Activated T-helper 1 cell treated with Interleukin-2 at 50 U/mL for 16 hours (primary cell): ENCODE measurements at regions not wholly inside any gene's neighbourhood (a gene's known extent, or its start where the extent isn't known, plus 50 kb on each side); places are given as distances from the start of the nearest gene placed in this dataset.

Source experiments
- DNase-seq: peaks from one replicate; pipeline ENCODE4 v3.0.0-alpha.2; 2020; ENCODE audit warnings: low read depth

DNA sequence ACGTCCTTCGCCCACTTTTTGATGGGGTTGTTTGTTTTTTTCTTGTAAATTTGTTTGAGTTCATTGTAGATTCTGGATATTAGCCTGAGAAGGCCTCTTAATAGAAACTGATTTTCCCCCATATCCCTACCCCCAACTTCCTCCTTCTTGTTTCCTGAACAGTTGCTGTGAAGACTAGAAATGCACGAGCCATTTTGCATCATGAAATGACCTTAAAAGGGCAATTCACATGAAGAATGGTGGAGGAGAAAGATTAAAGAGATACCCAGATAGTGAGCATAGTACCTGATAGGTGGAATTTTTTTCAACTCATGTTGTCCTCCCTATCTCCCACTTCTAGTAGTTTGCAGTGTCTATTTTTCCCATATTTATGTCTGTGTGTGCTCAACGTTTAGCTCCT lies 55.2 kb upstream of the KCNH8 start:
- no peak for DNase-seq

GRCh38 chr3:19077388-19077787 lies 70.9 kb upstream of the KCNH8 start:
- no peak for DNase-seq

DNA sequence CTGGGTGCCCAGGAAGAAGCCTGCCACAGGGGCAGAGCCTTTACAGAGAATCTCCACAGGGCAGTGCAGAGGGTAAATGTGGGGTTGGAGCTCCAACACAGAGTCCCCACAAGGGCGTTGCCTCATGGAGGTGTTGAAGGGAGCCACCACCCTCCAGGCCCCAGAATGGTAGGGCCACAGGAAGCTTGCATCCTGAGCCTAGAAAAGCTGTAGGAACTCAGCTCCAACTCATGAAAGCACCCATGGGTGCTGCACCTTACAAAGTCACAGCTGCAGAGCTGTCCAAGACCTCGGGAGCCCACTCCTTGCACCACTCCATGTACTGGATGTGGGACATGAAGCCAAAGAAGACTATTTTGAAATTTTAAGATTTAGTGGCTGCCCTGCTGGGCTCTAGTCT lies 73.3 kb upstream of the KCNH8 start:
- no peak for DNase-seq

DNA sequence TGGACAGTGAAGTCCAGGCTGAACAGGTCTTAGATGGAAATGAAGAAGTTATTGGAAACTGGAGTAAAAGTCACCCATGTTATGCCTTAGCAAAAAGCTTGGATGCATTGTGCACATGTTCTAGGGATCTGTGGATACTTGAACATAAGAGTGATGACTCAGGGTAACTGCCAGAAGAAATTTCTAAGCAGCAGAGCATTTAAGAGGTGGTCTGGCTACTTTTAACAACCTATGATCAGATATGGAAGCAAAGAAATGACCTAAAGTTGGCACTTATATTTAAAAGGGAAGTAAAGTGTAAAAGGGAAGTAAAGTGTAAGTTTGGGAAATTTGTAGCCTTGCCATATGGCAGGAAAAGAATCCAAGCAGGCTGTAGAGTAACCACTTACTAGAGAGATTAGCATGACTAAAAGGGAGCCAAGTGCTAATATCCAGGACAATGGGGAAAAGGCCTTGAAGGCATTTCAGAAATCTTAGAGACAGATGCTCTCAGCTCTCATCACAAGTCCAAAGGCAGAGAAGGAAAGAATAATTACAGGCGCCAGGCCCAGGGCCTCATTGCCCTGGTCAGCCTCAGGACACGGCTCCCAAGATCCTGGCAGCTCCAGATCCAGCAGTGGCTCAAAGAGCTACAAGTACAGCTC lies 73.9 kb upstream of the KCNH8 start:
- DNase-seq = no peak

DNA sequence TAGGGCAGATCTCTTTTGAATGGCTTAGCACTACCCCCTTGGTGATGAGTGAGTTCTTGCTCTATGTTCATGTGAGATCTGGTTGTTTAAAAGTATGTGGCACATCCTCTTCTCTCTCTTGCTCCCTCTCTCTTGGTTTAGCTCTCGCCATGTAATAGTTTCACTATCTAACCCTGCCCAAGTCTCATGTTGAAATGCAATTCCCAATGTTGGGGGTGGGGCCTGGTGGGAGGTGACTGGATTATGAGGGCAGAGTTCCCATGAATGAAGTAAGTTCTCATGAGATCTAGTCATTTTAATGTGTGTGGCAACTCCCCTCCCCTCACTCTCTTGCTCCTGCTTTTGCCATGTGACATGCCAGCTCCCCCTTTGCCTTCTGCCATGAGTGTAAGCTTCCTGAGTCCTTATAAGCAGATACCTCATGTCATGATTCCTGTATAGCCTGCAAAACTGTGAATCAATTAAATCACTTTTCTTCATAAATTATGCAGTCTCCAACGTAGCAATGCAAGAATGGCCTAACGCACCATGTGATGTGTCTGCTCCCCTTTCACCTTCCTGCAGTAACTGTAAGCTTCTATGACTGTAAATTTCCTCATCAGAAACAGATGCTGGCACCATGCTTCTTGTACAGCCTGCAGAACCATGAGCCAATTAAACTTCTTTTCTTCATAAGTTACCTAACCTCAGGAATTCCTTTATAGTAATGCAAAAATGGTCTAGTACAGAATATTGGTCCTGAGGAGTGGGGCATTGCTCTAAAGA lies 74.8 kb upstream of the KCNH8 start:
- no peak for DNase-seq

DNA sequence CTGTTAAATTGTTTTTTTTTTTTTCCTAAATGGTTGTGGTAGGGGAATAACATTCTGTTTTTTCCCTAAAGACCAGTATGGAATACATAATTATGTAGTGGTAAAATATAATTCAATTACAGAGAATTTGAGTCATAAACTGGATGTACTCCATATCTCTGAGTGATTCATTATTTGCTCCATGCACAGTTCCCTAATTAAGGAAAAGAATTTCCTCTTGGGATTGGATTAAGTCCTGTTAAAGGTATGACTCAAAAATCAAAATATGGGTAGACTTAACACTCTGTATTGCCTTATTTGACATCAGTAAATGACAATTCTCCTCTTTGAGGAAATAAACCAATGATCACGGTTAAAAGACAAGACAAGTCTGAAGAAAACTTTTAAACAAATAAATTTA lies 78.0 kb upstream of the KCNH8 start:
- no peak for DNase-seq

- no peak for DNase-seq
Observed at GRCh38 chr3:19065027-19065426, 83.3 kb upstream of the KCNH8 start.

- DNase-seq = no peak
Observed at GRCh38 chr3:19063936-19064335, 84.4 kb upstream of the KCNH8 start.

DNA sequence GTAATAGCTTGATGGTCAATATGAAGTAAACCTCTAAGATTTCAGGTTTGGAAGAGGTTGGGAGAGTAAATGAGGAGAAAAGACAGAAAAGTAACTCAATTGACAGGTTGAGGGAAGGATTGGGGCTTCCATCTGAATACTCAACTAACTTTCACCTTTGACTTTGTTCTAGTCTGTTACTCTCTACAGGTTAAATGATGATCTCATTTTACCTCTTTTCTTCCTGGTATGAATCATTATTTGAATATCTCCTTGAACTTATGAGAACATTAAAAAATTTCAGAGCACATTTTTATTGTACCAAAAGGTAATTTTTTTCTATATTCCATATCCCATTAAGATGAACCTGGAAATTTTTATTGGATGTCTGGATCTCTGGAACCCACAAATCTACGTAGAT lies 87.9 kb upstream of the KCNH8 start:
- DNase-seq = no peak

- DNase-seq = no peak
Observed at GRCh38 chr3:19052874-19053273, 95.4 kb upstream of the KCNH8 start.

GRCh38 chr3:19046440-19046839 lies 101.9 kb upstream of the KCNH8 start:
- DNase-seq = no peak

DNA sequence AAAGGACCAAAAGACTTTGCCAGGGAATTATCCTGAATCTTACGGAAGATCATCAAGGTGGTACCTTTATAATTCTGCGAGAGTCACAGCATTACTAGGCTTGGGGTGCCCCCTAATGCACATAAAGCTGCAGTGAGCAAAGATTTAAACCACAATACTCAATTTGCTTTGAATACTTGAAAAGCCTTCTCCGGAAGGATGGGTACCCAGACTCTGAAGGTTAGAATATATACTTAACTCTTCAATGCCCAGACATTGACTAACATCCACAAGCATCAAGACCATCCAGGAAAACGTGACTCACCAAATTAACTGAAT lies 117.8 kb upstream of the KCNH8 start:
- DNase-seq = no peak

DNA sequence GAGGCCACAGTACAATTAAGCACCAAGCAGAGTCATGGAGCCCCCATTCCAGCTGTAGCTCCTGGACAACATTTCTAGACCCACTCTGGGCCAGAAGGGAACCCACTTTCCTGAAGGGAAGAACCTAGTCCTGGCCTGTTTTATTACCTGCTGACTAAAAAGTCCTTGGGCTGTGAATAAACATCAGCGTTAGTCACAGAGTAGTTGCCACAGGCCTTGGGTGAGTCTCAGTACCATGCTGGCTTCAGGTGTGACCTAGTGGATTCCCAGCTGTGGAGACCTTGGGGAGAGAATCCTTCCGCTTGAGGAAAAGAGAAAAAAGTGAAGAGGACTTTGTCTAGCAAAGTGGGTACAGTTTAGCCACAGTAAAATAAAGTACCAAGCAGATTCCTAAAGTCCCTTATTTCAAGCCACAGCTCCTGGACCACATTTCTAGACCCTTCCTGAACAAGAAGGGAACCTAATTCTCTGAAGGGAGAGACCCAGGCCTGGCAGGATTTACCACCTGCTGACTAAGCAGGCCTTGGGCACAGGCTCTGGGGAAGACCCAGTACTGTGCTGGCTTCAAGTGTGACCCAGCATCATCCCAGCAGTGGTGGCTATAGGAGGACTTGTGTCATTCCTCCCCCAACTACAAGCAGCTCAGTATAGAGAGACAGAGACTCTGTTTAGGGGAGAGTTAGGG lies 118.3 kb upstream of the KCNH8 start:
- no peak for DNase-seq

DNA sequence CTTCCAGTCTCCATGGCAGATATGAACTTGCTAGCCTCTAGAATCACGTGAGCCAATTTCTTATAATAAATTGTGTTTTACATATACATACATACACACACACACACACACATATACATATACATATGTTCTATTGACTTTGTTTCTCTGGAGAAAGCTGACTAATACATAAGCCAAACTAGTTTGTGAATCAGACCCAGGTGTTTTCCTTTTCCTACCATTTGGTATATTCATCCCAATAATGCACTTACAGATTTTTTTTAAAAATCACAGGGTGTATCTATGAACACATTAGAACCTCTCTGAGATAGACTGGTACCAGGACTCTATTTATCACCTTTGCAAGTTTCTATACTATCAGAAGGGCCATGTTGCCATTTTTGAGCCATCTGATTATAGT lies 122.9 kb upstream of the KCNH8 start:
- DNase-seq = no peak

DNA sequence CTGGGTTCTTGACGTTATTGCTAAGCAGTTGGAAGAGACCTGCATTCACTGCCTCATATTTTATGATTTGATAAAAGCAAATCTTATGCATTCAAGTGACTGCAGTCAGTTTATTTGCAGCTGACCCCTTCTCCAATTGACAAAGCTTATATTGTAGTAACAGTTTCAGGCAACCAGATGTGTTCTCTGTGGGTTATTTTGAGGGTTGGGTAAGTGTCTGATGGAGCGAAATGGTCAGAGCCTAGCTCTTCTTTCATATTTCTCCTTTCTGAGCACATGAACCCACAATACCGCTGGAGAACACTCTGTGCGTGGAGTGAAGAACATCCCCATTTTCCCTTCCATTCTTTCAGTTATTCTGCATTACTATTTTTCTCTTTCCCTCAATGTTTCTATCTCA lies 125.8 kb upstream of the KCNH8 start:
- DNase-seq = no peak

- DNase-seq = no peak
Observed at GRCh38 chr3:19016851-19017250, 131.5 kb upstream of the KCNH8 start.

DNA sequence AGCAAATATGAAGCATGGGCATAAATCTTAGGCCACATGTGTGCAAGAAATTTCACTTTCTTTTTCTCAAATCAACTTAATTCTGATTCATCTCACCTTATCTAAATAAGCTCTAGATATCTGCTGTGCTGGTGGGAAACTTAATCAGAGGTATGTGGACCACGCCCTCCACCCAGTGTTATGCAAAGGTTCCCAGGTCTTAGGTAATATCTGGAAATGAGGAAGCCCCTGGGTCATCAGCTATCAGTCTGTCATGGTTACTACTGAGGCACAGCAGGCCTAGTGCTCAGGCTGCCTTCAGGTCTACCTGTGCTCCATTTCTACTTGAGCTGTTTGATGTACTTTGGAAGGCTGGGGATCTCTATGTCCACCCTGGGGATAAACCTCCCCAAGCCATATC lies 134.4 kb upstream of the KCNH8 start:
- no peak for DNase-seq

DNA sequence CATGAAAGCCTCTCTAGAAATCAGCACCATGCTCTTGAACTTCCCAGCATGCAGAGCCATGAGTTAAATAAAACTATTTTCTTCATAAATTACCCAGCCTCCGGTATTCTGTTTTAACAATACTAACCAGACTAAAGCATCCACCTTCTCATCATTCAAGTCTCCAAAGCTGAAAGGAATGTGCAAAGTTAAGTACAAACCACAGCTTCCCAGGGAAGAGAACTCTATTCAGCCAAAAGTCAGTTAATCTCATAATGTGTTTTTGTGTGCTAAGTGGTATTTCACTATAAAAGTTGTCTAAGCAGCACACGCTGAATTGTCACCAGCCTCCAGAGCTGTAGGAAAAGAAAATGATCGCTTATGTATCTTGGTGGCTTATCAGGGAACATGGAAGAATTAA lies 135.5 kb upstream of the KCNH8 start:
- DNase-seq = no peak

- DNase-seq = no peak
Observed at GRCh38 chr3:19002606-19003005, 145.7 kb upstream of the KCNH8 start.

GRCh38 chr3:18998069-18998468 lies 150.2 kb upstream of the KCNH8 start:
- DNase-seq = no peak

DNA sequence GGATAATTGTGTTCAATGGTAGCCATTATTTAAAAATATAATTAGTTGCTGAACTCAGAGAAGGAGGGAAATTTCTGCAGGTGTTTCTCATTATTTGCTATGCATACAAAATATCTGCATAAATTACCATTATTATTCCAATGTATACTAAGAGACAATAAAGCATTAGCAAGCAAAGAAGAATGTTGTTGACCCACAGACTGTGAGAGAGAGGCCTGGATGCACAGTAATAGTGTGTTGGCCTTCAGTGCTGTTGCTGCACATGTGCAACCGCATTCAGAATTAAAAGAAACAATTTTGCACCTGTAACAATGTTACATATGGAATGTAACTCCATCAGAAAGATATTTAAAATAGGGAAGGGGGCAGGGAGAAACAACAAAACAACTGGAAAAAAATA lies 155.6 kb upstream of the KCNH8 start:
- no peak for DNase-seq

GRCh38 chr3:18989237-18989795 lies 159.0 kb upstream of the KCNH8 start:
- DNase-seq = no peak

DNA sequence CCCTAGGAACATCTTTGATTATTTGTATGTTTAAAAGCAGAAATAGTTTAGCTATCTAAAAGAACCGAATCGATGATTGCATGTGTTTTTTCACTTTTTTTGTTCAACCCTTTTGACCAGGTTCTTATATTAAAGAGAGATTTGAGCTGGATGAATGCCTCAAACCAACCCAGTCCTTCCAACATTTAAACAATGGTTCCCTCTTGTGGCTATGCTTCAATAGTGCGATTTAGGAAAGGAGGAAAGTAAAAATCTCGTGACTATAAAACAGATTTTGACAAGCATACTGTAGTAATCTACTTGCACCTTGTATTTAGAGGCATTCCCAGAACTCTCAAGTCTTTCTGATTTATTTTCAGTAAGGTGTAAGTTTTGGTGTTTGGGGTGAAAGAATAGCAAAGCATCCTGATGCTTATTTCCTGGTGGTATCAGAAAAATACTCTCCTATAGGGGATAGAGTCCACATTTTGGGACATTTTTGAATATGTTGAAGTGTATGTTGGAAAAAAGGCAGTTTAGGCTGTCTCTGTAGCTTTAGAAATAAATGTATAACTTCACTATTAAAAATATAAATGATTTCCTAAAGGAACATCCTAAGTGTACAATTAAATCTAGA lies 159.6 kb upstream of the KCNH8 start:
- DNase-seq = no peak
